ENCODE measurements at regions not wholly inside any gene's neighbourhood (a gene's known extent, or its start where the extent isn't known, plus 50 kb on each side); places are given as distances from the start of the nearest gene placed in this dataset.

GRCh38 chr5:96022971-96023370 is 61.3 kb upstream of the ELL2 start:
- POLR2A ChIA-PET: no interaction called here
- WGBS (ENCODE audit: insufficient coverage, insufficient replicate concordance, low lambda C conversion rate, missing lambda C conversion rate): 100% methylated on average over 1 of the region's 1 CpG
- CTCF ChIA-PET: interaction anchor here (0.5 kb wide), 1 partner anchor 74 kb away, joined by 3 read pairs; no protein-coding TSS in a partner anchor

GRCh38 chr5:96017951-96018350 is 56.3 kb upstream of the ELL2 start:
- ChIA-PET SMC1A (ENCODE audit: uncharacterized antibody, unreplicated experiment) (no interaction called here), RAD21 (ENCODE audit: unreplicated experiment) (no interaction called here), CTCF (interaction anchor here (1.1 kb wide), 1 partner anchor 16 kb away, joined by 4 read pairs; no protein-coding TSS in a partner anchor), POLR2A (no interaction called here)
- in situ Hi-C loops (cut with MboI) (no loop called here), intact Hi-C loops (cut with micrococcal nuclease; ENCODE audit: unreplicated experiment) (no loop called here)
- FAIRE-seq: no peak
- BruUV-seq (replicated peaks): no TSS peak
- H3K27me3 ChIP-seq (replicated peaks in 1 of 2; ENCODE audit: control insufficient read depth in 2 of 2, insufficient read depth in 2 of 2, low read length in 1 of 2): no peaks in the 10 kb centered on the region
- no peak for DNase-seq (ENCODE audit: low read depth, low spot score)
- 54% methylated on average over 1 of the region's 1 CpG for WGBS (ENCODE audit: insufficient coverage, insufficient replicate concordance, low lambda C conversion rate, missing lambda C conversion rate)
- no peaks in the 10 kb centered on the region for H3K9me3 ChIP-seq (replicated peaks; ENCODE audit: control insufficient read depth, insufficient read depth, low read length)
- no peak for ATAC-seq
- H3K9ac ChIP-seq (ENCODE audit: control insufficient read depth, insufficient read depth, low read length): no peak overlapping the region
- H2AFZ ChIP-seq (ENCODE audit: control insufficient read depth, low read depth, low read length): no peak overlapping the region
- H3K4me3 ChIP-seq: no peak overlapping the region
- no peaks in the 10 kb centered on the region for H3K36me3 ChIP-seq (ENCODE audit: control insufficient read depth in 2 of 2, insufficient read depth in 2 of 2, low read length in 1 of 2)
- no peaks in the 10 kb centered on the region for H4K20me1 ChIP-seq (ENCODE audit: control insufficient read depth, insufficient read depth)
- no peak overlapping the region for H3K27ac ChIP-seq (ENCODE audit: control insufficient read depth, insufficient read depth)
- H3K79me2 ChIP-seq (ENCODE audit: control insufficient read depth, insufficient read depth, low read length): no peaks in the 10 kb centered on the region
- H3K4me2 ChIP-seq (ENCODE audit: control insufficient read depth, insufficient read depth): no peak overlapping the region
- H3K4me1 ChIP-seq (ENCODE audit: control insufficient read depth, insufficient read depth, low read length): no peaks in the 10 kb centered on the region
- TF ChIP-seq JUND (IDR thresholded peaks at IDR 0.05; ENCODE audit: low read depth, low read length) (no peak), IRF3 (IDR thresholded peaks at IDR 0.05) (no peak), SPI1 (IDR thresholded peaks at IDR 0.05; ENCODE audit: borderline replicate concordance, insufficient read depth, low read depth, low read length) (no peak), POLR2AphosphoS2 (IDR thresholded peaks at IDR 0.05; ENCODE audit: low read depth, low read length) (no peak), HDAC6 (IDR thresholded peaks at IDR 0.05; ENCODE audit: unreplicated experiment) (no peak), SUPT20H (IDR thresholded peaks at IDR 0.05; ENCODE audit: borderline replicate concordance, control insufficient read depth, low read depth, low read length) (no peak), NBN (IDR thresholded peaks at IDR 0.05) (no peak), ZZZ3 (IDR thresholded peaks at IDR 0.05; ENCODE audit: control insufficient read depth, insufficient read length, low read depth) (no peak), FOXK2 (IDR thresholded peaks at IDR 0.05) (no peak), CEBPB (IDR thresholded peaks at IDR 0.05; ENCODE audit: borderline replicate concordance in 1 of 2, low read depth in 2 of 2, low read length in 2 of 2) (no peak), ZNF217 (IDR thresholded peaks at IDR 0.05) (no peak), HDAC2 (IDR thresholded peaks at IDR 0.05) (no peak), ZNF384 (IDR thresholded peaks at IDR 0.05; ENCODE audit: borderline replicate concordance, low read depth, low read length) (no peak), MEF2B (IDR thresholded peaks at IDR 0.05; ENCODE audit: partially characterized antibody, poor library complexity, severe bottlenecking) (no peak)

More at GRCh38 chr5:96022971-96023370, 61.3 kb upstream of the ELL2 start:
- no peak overlapping the region for H3K4me3 ChIP-seq
- H3K4me1 ChIP-seq (ENCODE audit: control insufficient read depth, insufficient read depth, low read length): no peaks in the 10 kb centered on the region
- ChIA-PET RAD21 (ENCODE audit: unreplicated experiment) (no interaction called here), SMC1A (ENCODE audit: uncharacterized antibody, unreplicated experiment) (no interaction called here)
- DNase-seq (ENCODE audit: low read depth, low spot score): no peak
- H3K27ac ChIP-seq (ENCODE audit: control insufficient read depth, insufficient read depth): no peak overlapping the region
- no peak for FAIRE-seq
- H3K9ac ChIP-seq (ENCODE audit: control insufficient read depth, insufficient read depth, low read length): no peak overlapping the region
- no peak for ATAC-seq
- no peak for TF ChIP-seq ATF2 (IDR thresholded peaks at IDR 0.05; ENCODE audit: low read length)
- TF ChIP-seq ESRRA (IDR thresholded peaks at IDR 0.05; ENCODE audit: low read length): no peak
- in situ Hi-C loops (cut with MboI) (no loop called here), intact Hi-C loops (cut with micrococcal nuclease; ENCODE audit: unreplicated experiment) (no loop called here)
- H3K27me3 ChIP-seq (replicated peaks in 1 of 2; ENCODE audit: control insufficient read depth in 2 of 2, insufficient read depth in 2 of 2, low read length in 1 of 2): no peaks in the 10 kb centered on the region
- H2AFZ ChIP-seq (ENCODE audit: control insufficient read depth, low read depth, low read length): no peak overlapping the region
- no peaks in the 10 kb centered on the region for H3K36me3 ChIP-seq (ENCODE audit: control insufficient read depth in 2 of 2, insufficient read depth in 2 of 2, low read length in 1 of 2)
- no peaks in the 10 kb centered on the region for H4K20me1 ChIP-seq (ENCODE audit: control insufficient read depth, insufficient read depth)
- H3K9me3 ChIP-seq (replicated peaks; ENCODE audit: control insufficient read depth, insufficient read depth, low read length): no peaks in the 10 kb centered on the region
- no TSS peak for BruUV-seq (replicated peaks)
- no peaks in the 10 kb centered on the region for H3K79me2 ChIP-seq (ENCODE audit: control insufficient read depth, insufficient read depth, low read length)
- no peak overlapping the region for H3K4me2 ChIP-seq (ENCODE audit: control insufficient read depth, insufficient read depth)
